ENCODE measurements at regions not wholly inside any gene's neighbourhood (a gene's known extent, or its start where the extent isn't known, plus 50 kb on each side); places are given as distances from the start of the nearest gene placed in this dataset.
"Not testable (repeated sequence)": the region's sequence is repeated elsewhere in the genome, so short reads cannot be mapped to it uniquely, and the experiment has no call there.

- no peak overlapping the region for H2AFZ ChIP-seq (ENCODE audit: control insufficient read depth, low read length)
- TF ChIP-seq CTCF (optimal IDR thresholded peaks at IDR 0.05 in 1 of 3, IDR thresholded peaks at IDR 0.05 in 1 of 3, conservative IDR thresholded peaks at IDR 0.05 in 1 of 3; ENCODE audit: extremely low read depth in 1 of 3, insufficient read depth in 2 of 3, low read length in 3 of 3) (no peak), EZH2 (IDR thresholded peaks at IDR 0.05; ENCODE audit: low read length) (no peak)
- H3K27ac ChIP-seq (ENCODE audit: control insufficient read depth, insufficient read depth, low read length), result no peak overlapping the region
- FAIRE-seq (no peak), DNase-seq (ENCODE audit: low read depth, low spot score) (no peak)
- H3K9me1 ChIP-seq (ENCODE audit: control insufficient read depth, extremely low read depth, insufficient read depth, low read length), result no peaks in the 10 kb centered on the region
- H3K9me3 ChIP-seq (ENCODE audit: control insufficient read depth, low read depth, low read length), result no peaks in the 10 kb centered on the region
- no peaks in the 10 kb centered on the region for H4K20me1 ChIP-seq (ENCODE audit: control insufficient read depth, extremely low read depth, insufficient read depth, low read length)
- dilution Hi-C loops (cut with MboI; ENCODE audit: extremely low pct_ligation_motif_present, low sequenced_read_pairs), result no loop called here
- H3K36me3 ChIP-seq (ENCODE audit: control insufficient read depth in 2 of 2, extremely low read depth in 1 of 2, insufficient read depth in 2 of 2, low read length in 2 of 2), result no peaks in the 10 kb centered on the region
- no peaks in the 10 kb centered on the region for H3K27me3 ChIP-seq (ENCODE audit: control insufficient read depth, extremely low read depth, insufficient read depth, low read length)
- peaks cover 8% of the 10 kb centered on the region for H3K4me1 ChIP-seq (ENCODE audit: control insufficient read depth, extremely low read depth, insufficient read depth, low read length)
- no peaks in the 10 kb centered on the region for H3K79me2 ChIP-seq (ENCODE audit: control insufficient read depth, insufficient read depth, low read length)
- no peak overlapping the region for H3K4me2 ChIP-seq (ENCODE audit: control insufficient read depth, extremely low read depth, insufficient read depth, low read depth, low read length)
- no peak overlapping the region for H3K9ac ChIP-seq (ENCODE audit: control insufficient read depth, extremely low read depth, insufficient read depth, low read length)
- H3K4me3 ChIP-seq (ENCODE audit: control insufficient read depth in 2 of 3, extremely low read depth in 1 of 3, insufficient read depth in 2 of 3, low read depth in 1 of 3, low read length in 3 of 3), result no peak overlapping the region
Observed at GRCh38 chr20:6282642-6283041, 159.8 kb upstream of the FERMT1 start.

GRCh38 chr20:6277661-6278240 lies 154.9 kb upstream of the FERMT1 start:
- H4K20me1 ChIP-seq (ENCODE audit: control insufficient read depth, extremely low read depth, insufficient read depth, low read length), result no peaks in the 10 kb centered on the region
- dilution Hi-C loops (cut with MboI; ENCODE audit: extremely low pct_ligation_motif_present, low sequenced_read_pairs), result no loop called here
- no peaks in the 10 kb centered on the region for H3K9me1 ChIP-seq (ENCODE audit: control insufficient read depth, extremely low read depth, insufficient read depth, low read length)
- no peaks in the 10 kb centered on the region for H3K27me3 ChIP-seq (ENCODE audit: control insufficient read depth, extremely low read depth, insufficient read depth, low read length)
- H3K4me2 ChIP-seq (ENCODE audit: control insufficient read depth, extremely low read depth, insufficient read depth, low read depth, low read length), result no peak overlapping the region
- FAIRE-seq (no peak), DNase-seq (ENCODE audit: low read depth, low spot score) (no peak)
- TF ChIP-seq EZH2 (IDR thresholded peaks at IDR 0.05; ENCODE audit: low read length) (no peak), CTCF (optimal IDR thresholded peaks at IDR 0.05 in 1 of 3, IDR thresholded peaks at IDR 0.05 in 1 of 3, conservative IDR thresholded peaks at IDR 0.05 in 1 of 3; ENCODE audit: extremely low read depth in 1 of 3, insufficient read depth in 2 of 3, low read length in 3 of 3) (no peak)
- no peak overlapping the region for H2AFZ ChIP-seq (ENCODE audit: control insufficient read depth, low read length)
- no peaks in the 10 kb centered on the region for H3K79me2 ChIP-seq (ENCODE audit: control insufficient read depth, insufficient read depth, low read length)
- H3K27ac ChIP-seq (ENCODE audit: control insufficient read depth, insufficient read depth, low read length), result no peak overlapping the region
- H3K36me3 ChIP-seq (ENCODE audit: control insufficient read depth in 2 of 2, extremely low read depth in 1 of 2, insufficient read depth in 2 of 2, low read length in 2 of 2), result no peaks in the 10 kb centered on the region
- no peaks in the 10 kb centered on the region for H3K9me3 ChIP-seq (ENCODE audit: control insufficient read depth, low read depth, low read length)
- no peak overlapping the region for H3K9ac ChIP-seq (ENCODE audit: control insufficient read depth, extremely low read depth, insufficient read depth, low read length)
- no peaks in the 10 kb centered on the region for H3K4me1 ChIP-seq (ENCODE audit: control insufficient read depth, extremely low read depth, insufficient read depth, low read length)
- no peak overlapping the region for H3K4me3 ChIP-seq (ENCODE audit: control insufficient read depth in 2 of 3, extremely low read depth in 1 of 3, insufficient read depth in 2 of 3, low read depth in 1 of 3, low read length in 3 of 3)

- H3K4me3 ChIP-seq (ENCODE audit: control insufficient read depth in 2 of 3, extremely low read depth in 1 of 3, insufficient read depth in 2 of 3, low read depth in 1 of 3, low read length in 3 of 3); FAIRE-seq; H3K9me3 ChIP-seq (ENCODE audit: control insufficient read depth, low read depth, low read length); H3K4me2 ChIP-seq (ENCODE audit: control insufficient read depth, extremely low read depth, insufficient read depth, low read depth, low read length); DNase-seq (ENCODE audit: low read depth, low spot score); dilution Hi-C loops (cut with MboI; ENCODE audit: extremely low pct_ligation_motif_present, low sequenced_read_pairs); H3K27me3 ChIP-seq (ENCODE audit: control insufficient read depth, extremely low read depth, insufficient read depth, low read length); H3K36me3 ChIP-seq (ENCODE audit: control insufficient read depth in 2 of 2, extremely low read depth in 1 of 2, insufficient read depth in 2 of 2, low read length in 2 of 2); H3K79me2 ChIP-seq (ENCODE audit: control insufficient read depth, insufficient read depth, low read length); H2AFZ ChIP-seq (ENCODE audit: control insufficient read depth, low read length); H3K9ac ChIP-seq (ENCODE audit: control insufficient read depth, extremely low read depth, insufficient read depth, low read length); H3K9me1 ChIP-seq (ENCODE audit: control insufficient read depth, extremely low read depth, insufficient read depth, low read length); H3K27ac ChIP-seq (ENCODE audit: control insufficient read depth, insufficient read depth, low read length); H4K20me1 ChIP-seq (ENCODE audit: control insufficient read depth, extremely low read depth, insufficient read depth, low read length); H3K4me1 ChIP-seq (ENCODE audit: control insufficient read depth, extremely low read depth, insufficient read depth, low read length): not testable (repeated sequence)
Observed at GRCh38 chr20:6270404-6270803, 147.6 kb upstream of the FERMT1 start.

Measured in keratinocyte (primary cell).